Suprapubic skin (tissue), 3 donors: ENCODE measurements at regions not wholly inside any gene's neighbourhood (a gene's known extent, or its start where the extent isn't known, plus 50 kb on each side); places are given as distances from the start of the nearest gene placed in this dataset.

Experiments used
- EP300 ChIP-seq: sonication (generic); formaldehyde crosslinking; IDR thresholded peaks from one replicate; pipeline ENCODE4 v1.6.1; 2017; ENCODE audit warnings: antibody characterized with exemption
- TF ChIP-seq, protein P1 (sequence below), 2 donors: fragments of 200-600 bp in 1 of 2; fragments of 450-650 bp in 1 of 2; sonication (generic) in 1 of 2; IDR thresholded peaks; one replicate each; pipeline ENCODE4 v1.5.1; 2016 to 2019; ENCODE audit warnings: antibody characterized with exemption in 2 of 2, mild to moderate bottlenecking in 1 of 2, moderate library complexity in 1 of 2

DNA sequence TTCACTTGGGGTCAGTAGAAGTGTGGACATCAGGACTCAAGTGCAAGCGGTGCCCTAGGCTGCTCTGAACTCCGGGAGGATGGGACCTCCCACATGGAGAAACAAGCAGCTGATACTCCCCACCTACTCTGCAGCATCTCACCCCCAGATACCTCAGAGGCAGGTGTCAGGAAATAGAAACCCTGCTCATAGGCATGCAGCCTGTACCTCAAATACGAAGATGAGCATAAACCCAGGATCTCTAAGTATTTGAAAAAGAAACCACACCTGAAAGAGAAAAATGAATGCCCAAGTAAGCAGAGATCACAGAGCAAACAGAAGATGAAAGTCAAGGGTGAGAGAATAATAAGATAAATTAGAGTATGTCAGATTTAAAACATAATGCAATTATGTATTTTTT, 75.6 kb upstream of the WSCD2 start:
- TF ChIP-seq, protein P1, sequence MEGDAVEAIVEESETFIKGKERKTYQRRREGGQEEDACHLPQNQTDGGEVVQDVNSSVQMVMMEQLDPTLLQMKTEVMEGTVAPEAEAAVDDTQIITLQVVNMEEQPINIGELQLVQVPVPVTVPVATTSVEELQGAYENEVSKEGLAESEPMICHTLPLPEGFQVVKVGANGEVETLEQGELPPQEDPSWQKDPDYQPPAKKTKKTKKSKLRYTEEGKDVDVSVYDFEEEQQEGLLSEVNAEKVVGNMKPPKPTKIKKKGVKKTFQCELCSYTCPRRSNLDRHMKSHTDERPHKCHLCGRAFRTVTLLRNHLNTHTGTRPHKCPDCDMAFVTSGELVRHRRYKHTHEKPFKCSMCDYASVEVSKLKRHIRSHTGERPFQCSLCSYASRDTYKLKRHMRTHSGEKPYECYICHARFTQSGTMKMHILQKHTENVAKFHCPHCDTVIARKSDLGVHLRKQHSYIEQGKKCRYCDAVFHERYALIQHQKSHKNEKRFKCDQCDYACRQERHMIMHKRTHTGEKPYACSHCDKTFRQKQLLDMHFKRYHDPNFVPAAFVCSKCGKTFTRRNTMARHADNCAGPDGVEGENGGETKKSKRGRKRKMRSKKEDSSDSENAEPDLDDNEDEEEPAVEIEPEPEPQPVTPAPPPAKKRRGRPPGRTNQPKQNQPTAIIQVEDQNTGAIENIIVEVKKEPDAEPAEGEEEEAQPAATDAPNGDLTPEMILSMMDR (IDR thresholded peaks at IDR 0.05), result no peak
- TF ChIP-seq EP300, result no peak
